Fibroblast of lung (primary cell): ENCODE measurements at regions not wholly inside any gene's neighbourhood (a gene's known extent, or its start where the extent isn't known, plus 50 kb on each side); places are given as distances from the start of the nearest gene placed in this dataset.
A peak's percentile ranks its signal among the peaks of the same experiment; 100 is the strongest.

Experiments used
- DNase-seq, 2 donors: peaks; one replicate each; pipeline versions ENCODE4 v3.0.0 to v3.0.0-alpha.2; 2010; ENCODE audit warnings: low read depth in 2 of 2
- H2AFZ ChIP-seq: 2 replicates; pipeline ENCODE4 v1.5.1; 2012; ENCODE audit warnings: low read length, control low read depth, inconsistent platforms
- H3K27ac ChIP-seq: 2 replicates; pipeline ENCODE4 v1.5.1; 2011; ENCODE audit warnings: low read length, control low read depth; ENCODE audit not compliant: insufficient read depth
- H3K27me3 ChIP-seq: 2 replicates; pipeline ENCODE4 v1.5.1; 2011; ENCODE audit warnings: mild to moderate bottlenecking, low read length; ENCODE audit not compliant: control insufficient read depth, insufficient read depth
- H3K36me3 ChIP-seq: 2 replicates; pipeline ENCODE4 v1.5.1; 2011; ENCODE audit warnings: low read length; ENCODE audit not compliant: control insufficient read depth, insufficient read depth
- H3K4me1 ChIP-seq: 2 replicates; pipeline ENCODE4 v1.5.1; 2011; ENCODE audit warnings: low read length; ENCODE audit not compliant: control insufficient read depth, insufficient read depth; ENCODE audit errors: extremely low read depth
- H3K4me2 ChIP-seq: 2 replicates; pipeline ENCODE4 v1.5.1; 2011; ENCODE audit warnings: low read length, control low read depth; ENCODE audit not compliant: insufficient read depth; ENCODE audit errors: extremely low read depth
- H3K4me3 ChIP-seq, 4 experiments: fragments of 200-600 bp in 1 of 4; sonication (generic) in 1 of 4; replicated peaks in 1 of 4; 2 replicates each; pipeline ENCODE4 v1.5.1; 2011 to 2016; ENCODE audit warnings: low read length in 4 of 4, low read depth in 3 of 4, mild to moderate bottlenecking in 3 of 4, control low read depth in 2 of 4, inconsistent platforms in 1 of 4, mixed read lengths in 1 of 4; ENCODE audit not compliant: insufficient read depth in 1 of 4; ENCODE audit errors: control extremely low read depth in 1 of 4
- H3K79me2 ChIP-seq: 2 replicates; pipeline ENCODE4 v1.5.1; 2012; ENCODE audit warnings: mild to moderate bottlenecking, low read length, inconsistent platforms; ENCODE audit not compliant: control insufficient read depth, insufficient read depth
- H3K9ac ChIP-seq: 2 replicates; pipeline ENCODE4 v1.5.1; 2011; ENCODE audit warnings: mild to moderate bottlenecking, low read length, control low read depth; ENCODE audit not compliant: insufficient read depth
- H3K9me3 ChIP-seq: 2 replicates; pipeline ENCODE4 v1.5.1; 2012; ENCODE audit warnings: low read depth, low read length; ENCODE audit not compliant: control insufficient read depth, insufficient read depth
- H4K20me1 ChIP-seq: 2 replicates; pipeline ENCODE4 v1.5.1; 2011; ENCODE audit warnings: low read length; ENCODE audit not compliant: control insufficient read depth, insufficient read depth; ENCODE audit errors: extremely low read depth
- EZH2 ChIP-seq: IDR thresholded peaks from 2 replicates; pipeline ENCODE4 v1.5.1; 2012; ENCODE audit warnings: low read length, control low read depth, mild to moderate bottlenecking; ENCODE audit errors: missing control alignments
- TF ChIP-seq, protein P1 (sequence below), 2 donors: IDR thresholded peaks in 1 of 2; conservative IDR thresholded peaks in 1 of 2; 1 replicate in 1 of 2; 2 replicates in 1 of 2; pipeline ENCODE4 v1.5.1; 2011 to 2012; ENCODE audit warnings: low read length in 2 of 2, control low read depth in 1 of 2, inconsistent platforms in 1 of 2, low read depth in 1 of 2, mild to moderate bottlenecking in 1 of 2

DNA sequence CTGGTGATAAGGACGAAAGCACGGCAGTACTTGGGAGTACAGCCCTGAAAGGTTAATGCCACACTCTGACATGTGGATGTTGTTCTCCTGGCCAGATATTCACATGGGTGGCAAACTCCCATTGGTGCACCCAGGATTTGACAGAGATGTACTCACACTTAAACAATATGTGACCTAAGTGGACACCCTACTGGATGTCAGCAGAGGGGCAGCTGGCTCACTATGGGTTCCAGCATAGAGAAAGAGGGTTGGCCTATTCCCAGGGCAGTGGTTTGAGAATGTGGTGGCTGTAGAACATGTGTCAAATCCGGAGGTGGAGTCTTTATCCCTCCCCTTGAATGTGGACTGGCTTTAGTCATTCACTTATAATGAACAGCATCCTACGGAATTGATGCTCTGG is 333.2 kb downstream of the DHX35 start:
- no peak overlapping the region for H2AFZ ChIP-seq
- no peaks in the 10 kb centered on the region for H3K27me3 ChIP-seq
- no peak overlapping the region for H3K4me2 ChIP-seq
- DNase-seq: peak in 1 of 2 donors; percentile 58
- no peak for TF ChIP-seq EZH2
- TF ChIP-seq, protein P1, sequence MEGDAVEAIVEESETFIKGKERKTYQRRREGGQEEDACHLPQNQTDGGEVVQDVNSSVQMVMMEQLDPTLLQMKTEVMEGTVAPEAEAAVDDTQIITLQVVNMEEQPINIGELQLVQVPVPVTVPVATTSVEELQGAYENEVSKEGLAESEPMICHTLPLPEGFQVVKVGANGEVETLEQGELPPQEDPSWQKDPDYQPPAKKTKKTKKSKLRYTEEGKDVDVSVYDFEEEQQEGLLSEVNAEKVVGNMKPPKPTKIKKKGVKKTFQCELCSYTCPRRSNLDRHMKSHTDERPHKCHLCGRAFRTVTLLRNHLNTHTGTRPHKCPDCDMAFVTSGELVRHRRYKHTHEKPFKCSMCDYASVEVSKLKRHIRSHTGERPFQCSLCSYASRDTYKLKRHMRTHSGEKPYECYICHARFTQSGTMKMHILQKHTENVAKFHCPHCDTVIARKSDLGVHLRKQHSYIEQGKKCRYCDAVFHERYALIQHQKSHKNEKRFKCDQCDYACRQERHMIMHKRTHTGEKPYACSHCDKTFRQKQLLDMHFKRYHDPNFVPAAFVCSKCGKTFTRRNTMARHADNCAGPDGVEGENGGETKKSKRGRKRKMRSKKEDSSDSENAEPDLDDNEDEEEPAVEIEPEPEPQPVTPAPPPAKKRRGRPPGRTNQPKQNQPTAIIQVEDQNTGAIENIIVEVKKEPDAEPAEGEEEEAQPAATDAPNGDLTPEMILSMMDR (conservative IDR thresholded peaks at IDR 0.05 in 1 of 2, IDR thresholded peaks at IDR 0.05 in 1 of 2; ENCODE audit: low read depth in 1 of 2, low read length in 2 of 2): no peak
- H3K9ac ChIP-seq: no peak overlapping the region
- no peaks in the 10 kb centered on the region for H3K4me1 ChIP-seq
- H3K27ac ChIP-seq: no peak overlapping the region
- no peak overlapping the region for H3K4me3 ChIP-seq
- H3K9me3 ChIP-seq: no peaks in the 10 kb centered on the region
- H4K20me1 ChIP-seq: no peaks in the 10 kb centered on the region
- no peaks in the 10 kb centered on the region for H3K36me3 ChIP-seq
- no peaks in the 10 kb centered on the region for H3K79me2 ChIP-seq

DNA sequence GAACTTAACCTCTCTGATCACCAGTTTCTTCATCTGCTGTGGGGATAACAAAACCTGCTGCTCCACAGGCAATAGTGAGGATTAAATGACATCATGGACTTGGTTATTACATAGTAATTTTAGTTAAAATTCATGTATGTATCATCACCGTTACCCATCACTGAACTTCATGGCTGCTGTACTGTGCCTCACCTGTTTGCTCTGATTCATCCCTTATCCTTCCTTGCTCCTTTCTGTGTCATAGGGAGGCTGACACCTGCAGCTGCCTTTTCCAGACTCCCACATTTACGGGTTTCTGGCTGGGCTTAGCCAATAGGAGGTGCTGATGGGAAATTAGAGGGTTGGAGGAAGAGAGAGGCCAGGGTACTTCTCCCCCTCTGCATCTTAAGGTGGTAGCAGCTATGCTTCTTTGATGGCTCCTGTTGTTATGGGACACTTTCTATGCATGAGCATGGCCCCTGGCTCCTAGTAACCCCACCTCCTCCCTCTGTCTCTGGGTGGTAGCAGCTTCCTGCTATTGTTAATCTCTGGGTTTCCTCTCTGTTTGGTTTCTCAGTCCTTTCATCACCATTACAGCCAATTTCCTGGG is 332.1 kb downstream of the DHX35 start:
- no peak overlapping the region for H3K4me3 ChIP-seq
- H3K9ac ChIP-seq: no peak overlapping the region
- H4K20me1 ChIP-seq: no peaks in the 10 kb centered on the region
- H3K27me3 ChIP-seq: no peaks in the 10 kb centered on the region
- H3K27ac ChIP-seq: no peak overlapping the region
- no peaks in the 10 kb centered on the region for H3K36me3 ChIP-seq
- no peaks in the 10 kb centered on the region for H3K9me3 ChIP-seq
- no peak overlapping the region for H2AFZ ChIP-seq
- H3K4me1 ChIP-seq: no peaks in the 10 kb centered on the region
- H3K79me2 ChIP-seq: no peaks in the 10 kb centered on the region
- no peak for TF ChIP-seq EZH2
- TF ChIP-seq, protein P1 (conservative IDR thresholded peaks at IDR 0.05 in 1 of 2, IDR thresholded peaks at IDR 0.05 in 1 of 2; ENCODE audit: low read depth in 1 of 2, low read length in 2 of 2): no peak
- no peak overlapping the region for H3K4me2 ChIP-seq
- DNase-seq: no peak

DNA sequence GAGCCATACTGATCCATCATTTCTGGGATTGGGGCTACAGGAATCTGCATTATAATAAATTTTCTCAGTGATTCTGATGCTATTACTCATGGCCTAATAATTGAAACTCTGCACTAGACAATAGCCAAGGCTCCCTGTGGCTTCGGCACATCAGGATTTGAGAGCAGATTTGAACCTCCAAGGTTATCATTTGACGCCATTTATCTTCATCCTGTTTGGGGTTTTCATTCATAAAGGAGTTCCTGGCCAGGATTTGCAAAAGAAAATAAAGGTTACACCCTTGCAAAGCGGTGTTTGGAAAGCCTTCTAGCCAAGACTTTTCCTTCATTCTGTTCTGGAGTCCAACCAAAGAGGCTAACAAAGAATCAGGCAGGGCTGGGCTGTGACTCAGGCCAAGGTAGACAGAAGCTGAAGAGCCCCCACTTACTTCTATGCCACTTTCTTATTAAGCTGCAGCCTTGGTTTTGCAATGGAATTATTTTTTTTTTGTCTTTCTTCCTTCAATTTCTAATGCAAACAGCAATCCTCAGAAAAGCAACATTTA is 330.1 kb downstream of the DHX35 start:
- Histone ChIP-seq H4K20me1 (no peaks in the 10 kb centered on the region), H3K79me2 (no peaks in the 10 kb centered on the region), H3K27me3 (no peaks in the 10 kb centered on the region), H3K4me2 (no peak overlapping the region), H3K36me3 (no peaks in the 10 kb centered on the region), H3K4me1 (no peaks in the 10 kb centered on the region), H3K9ac (no peak overlapping the region), H3K27ac (no peak overlapping the region), H3K9me3 (no peaks in the 10 kb centered on the region), H3K4me3 (no peak overlapping the region), H2AFZ (no peak overlapping the region)
- peak in 1 of 2 donors; percentile 62 for DNase-seq
- TF ChIP-seq, protein P1 (conservative IDR thresholded peaks at IDR 0.05 in 1 of 2, IDR thresholded peaks at IDR 0.05 in 1 of 2; ENCODE audit: low read depth in 1 of 2, low read length in 2 of 2): no peak
- TF ChIP-seq EZH2: no peak
